HS-27A (cell line): ENCODE measurements at regions not wholly inside any gene's neighbourhood (a gene's known extent, or its start where the extent isn't known, plus 50 kb on each side); places are given as distances from the start of the nearest gene placed in this dataset.

Experiments
- DNase-seq: peaks from one replicate; pipeline ENCODE4 v3.0.0-alpha.2; 2012; ENCODE audit warnings: low read depth, missing footprints

DNA sequence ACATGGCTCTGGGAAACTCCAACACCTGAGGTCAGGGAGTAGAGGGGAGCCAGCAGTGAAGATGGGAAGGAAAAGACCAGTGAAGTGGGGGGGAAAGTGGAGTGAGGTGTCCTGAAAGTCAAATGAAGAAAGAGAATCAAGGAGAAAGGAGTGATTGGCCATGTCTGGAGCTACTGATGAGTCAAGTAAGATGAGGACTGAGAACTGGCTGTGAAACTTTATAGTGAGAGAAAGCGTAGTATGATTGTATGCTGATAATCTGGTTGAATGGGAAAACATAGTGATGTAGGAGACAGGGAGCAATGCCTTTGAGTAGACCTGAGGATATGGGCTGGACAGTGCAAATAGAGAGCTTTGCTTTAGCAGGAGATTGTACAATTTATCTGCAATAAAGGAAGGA is 183.6 kb upstream of the GMDS start:
- no peak for DNase-seq

DNA sequence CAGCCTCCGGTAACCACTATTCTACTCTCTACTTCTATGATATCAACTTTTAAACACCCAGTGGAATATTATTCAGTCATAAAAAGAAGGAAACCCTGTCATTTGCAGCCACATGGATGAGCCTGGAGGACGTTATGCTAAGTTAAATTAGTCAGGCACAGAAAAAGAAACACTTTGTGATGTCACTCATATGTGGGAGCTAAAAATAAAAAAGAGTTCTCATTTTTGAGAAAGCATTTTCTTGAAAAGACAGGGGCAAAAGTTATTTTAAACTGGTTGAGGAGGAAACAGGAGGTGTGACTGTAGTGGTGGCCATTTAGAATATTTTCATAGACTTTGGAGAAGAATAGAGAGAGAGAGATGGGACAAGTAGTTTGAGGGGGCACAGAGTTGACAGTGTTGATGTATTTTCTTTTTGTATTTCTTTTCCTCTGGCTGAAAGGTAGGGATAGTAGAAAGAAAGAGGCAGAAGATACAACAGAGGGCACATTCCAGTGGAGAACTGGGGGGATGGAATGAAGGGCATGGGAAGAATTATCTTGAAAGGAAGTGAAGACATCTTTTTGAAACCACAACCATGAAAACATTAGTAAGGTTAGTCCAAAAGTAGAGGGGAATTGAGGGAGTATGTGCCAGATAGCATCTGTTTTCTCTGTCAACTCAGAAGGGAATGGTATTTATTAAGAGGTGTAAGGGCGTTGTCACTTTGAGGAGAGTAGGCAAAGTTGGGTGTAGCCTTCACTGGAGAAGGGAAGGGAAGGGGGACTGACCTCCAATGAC is 181.3 kb upstream of the GMDS start:
- DNase-seq, result no peak

DNA sequence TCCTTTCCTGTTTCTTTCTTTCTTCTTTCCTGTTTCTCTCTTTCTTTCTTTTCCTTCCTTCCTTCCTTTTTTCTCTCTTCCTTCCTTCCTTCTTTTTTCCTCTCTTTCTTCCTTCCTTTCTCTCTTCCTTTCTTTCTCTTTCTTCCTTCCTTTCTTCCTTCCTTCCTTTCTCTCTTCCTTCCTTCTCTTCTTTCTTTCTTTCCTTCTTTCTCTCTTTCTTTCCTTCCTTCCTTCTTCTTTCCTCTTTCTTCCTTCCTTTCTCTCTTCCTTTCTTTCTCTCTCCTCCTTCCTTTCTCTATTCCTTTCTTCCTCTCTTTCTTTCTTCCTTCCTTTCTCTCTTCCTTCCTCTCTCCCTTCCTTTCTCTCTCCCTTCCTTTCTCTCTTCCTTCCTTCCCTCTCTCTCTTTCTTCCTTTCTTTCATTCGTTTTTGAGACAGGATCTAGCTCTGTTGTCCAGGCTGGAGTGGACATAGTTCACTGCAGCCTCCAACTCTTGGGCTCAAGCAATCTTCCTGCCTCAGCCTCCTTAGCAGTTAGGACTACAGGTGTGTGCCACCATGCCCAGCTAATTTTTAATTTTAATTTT is 170.8 kb upstream of the GMDS start:
- no peak for DNase-seq

DNA sequence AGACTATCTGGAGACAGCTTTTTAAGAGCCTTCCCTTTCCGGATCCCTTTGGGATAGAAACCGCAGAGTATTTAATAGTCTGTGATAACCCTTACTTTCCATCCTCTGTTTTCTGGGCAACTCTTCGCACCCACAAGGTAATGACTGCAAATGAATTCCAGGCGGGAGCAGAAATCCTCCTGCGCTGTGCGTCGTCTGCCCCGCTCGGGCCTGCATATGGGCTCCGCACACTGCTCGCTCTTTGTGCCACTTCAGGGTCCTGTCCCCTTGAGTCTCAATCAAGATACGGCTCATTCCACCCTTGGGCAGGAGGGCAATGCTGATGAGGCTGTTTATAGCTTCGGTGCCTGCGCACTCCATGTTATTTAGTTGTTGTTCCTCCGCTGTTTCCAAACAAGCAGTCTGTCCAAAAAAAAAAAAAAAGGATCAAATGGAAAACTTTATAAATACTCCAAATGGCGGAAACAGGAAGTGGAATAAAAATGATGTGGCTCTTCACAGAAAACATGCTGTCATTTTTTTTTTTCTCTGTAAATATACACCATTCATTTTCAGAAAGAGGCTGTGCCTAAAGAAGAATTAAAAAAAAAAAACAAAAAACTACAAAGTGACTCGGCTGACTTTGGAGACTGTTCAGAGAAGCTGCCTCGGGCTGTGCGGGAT is 169.6 kb upstream of the GMDS start:
- no peak for DNase-seq

DNA sequence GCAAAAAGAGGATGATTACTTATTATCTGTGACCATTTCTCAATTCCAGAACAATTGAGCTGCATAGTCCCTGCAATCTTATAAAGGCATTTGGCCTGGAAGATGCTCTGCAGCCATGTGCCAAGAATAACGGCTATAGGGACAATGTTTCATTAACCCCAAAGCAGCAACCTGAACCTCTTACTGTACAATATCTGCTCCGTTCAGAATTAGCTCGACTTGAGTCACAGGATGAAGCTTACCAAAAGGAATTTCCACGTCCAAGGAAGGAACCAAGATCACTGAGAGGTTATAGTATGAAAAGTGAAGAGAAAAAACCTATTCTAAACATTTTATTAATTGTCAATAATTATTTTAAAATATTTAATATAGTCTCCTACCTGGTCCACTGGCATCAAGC is 167.3 kb upstream of the GMDS start:
- DNase-seq, result no peak

DNA sequence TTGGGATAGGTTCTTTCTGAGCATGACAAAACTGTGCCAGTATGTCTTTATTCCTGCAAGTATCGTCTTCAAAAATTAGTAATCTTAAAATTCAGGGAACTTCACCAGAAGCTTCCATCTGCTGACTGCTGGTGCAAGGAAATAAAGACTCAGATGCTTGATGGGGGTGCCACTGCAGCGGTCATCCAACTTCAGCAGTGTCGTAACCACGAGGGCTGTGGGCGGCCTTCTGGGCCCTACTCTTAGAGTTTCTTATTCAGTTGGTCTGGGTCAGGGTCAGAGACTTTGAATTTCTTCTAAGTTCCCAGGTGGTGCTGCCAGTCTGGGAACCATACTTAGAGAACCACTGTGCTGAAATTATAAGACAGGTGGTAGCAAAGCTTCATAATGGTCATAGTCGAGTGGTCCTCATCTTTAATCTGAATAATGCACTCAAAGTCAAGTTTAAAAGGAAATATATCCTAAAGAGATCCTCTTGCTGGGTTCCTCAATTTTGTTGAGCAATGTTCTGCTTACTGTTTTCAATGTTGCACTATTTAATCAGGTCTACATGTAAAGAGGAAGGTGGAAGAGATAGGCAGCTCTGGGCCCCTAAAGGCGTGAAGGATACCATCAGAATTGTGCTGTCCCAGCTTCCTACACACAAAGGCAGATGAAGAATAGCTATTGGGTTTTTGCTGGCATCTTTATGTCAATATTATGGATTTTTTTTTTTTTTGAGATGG is 165.4 kb upstream of the GMDS start:
- DNase-seq, result no peak

DNA sequence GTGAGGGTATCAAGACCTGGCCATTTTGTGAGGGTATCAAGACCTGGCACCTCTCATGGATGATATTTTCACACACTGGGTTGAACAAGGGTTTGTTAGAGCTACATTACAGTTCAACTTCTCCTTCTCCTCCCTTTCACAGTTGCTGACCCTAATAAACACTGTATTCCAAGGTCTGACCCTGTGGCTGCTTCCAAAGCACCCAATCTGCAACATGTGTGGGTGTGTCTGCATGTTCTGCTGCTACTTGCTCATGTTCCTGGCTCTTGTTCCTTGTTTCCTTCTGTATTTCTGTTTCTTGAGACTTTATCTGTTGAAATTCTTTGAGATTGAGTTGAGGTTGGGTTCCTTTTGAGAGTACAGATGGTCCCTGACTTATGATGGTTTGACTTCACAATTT is 162.1 kb upstream of the GMDS start:
- no peak for DNase-seq

DNA sequence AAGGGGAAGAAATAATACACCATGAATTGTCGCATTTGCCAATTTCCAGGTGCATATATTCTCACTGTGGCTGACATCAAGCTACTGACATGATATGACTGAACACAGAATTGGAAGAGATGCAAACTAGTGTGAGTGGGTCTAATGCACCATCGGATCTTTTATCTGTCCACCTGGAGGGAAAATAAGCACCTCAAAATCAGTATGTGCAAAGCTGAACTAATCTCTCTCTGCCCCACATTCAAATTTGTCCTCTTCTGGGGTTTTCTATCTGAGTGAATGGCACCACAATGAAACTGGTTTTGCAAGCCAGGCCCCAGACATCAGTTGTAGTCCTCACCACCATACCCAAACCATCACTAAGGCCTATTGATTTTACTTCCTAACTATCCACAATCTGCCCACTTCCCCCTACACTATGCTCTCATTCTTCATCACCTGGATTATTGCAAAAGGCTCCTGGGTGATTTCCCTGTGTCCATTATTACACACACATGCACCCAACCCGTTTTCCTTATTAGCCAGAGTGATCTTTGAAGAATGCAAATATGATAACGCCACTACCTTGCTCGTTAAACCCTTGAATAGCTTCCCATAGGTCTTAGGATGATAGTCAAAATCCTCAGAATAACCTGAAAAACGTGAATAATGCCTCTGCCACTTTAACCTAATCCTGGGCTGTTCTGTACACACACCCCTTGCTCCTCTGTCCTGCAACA is 159.0 kb upstream of the GMDS start:
- DNase-seq, result no peak

DNA sequence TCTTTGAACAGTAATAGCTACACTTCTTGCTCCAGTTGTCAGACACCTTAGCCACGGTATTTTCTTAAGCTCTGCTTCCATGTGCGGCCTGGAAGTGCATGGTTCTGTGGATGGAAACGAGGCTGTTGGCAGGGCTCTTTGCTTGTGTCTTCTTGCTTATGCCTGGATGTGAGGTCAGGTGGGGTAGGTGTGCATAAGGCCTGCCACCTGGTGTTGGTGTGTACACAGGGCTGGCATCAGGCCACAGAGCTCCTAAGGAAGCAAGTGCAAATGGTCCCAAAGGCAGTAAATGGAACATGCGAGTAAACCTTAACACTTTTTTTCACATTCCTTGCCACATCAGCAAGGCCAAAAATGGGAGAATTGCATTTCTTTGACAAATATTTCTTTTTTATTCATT is 158.1 kb upstream of the GMDS start:
- no peak for DNase-seq

DNA sequence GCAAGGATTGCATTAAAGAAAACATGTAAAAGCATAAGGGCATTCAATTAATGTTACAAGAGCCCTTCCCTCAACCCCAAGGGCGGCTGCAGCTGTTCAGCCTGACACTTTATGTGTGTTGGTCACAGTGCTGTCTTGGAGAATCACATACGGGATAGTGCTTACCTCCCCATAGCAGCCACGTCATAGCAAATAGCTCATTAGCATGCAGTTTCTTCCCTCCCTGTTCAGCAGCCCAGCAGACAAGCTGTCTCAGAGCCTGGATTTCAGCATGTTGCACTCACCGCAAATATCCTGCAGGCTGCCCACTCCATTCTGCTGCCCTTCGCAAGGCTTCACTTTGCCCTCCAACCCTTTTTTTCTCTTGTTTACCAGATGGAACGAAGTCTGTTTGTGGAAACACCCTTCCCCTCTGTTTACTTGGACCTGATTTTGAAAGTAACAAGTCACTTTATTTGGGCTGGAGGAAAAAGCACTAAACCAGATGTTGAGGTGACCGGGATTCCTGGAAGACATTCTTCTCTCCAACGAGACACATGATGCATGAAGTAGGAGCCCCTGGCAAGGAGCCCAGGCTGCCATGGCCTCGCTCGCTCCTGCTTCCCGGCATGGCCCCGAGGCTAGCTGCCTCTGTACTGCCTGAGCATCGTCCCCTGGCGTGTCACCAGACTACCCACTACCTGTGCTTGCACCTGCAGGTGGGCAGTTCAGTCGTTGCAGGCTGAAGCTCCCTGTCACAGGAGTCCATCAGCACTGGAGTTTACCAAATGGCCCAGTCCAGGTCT is 151.6 kb upstream of the GMDS start:
- DNase-seq, result no peak

DNA sequence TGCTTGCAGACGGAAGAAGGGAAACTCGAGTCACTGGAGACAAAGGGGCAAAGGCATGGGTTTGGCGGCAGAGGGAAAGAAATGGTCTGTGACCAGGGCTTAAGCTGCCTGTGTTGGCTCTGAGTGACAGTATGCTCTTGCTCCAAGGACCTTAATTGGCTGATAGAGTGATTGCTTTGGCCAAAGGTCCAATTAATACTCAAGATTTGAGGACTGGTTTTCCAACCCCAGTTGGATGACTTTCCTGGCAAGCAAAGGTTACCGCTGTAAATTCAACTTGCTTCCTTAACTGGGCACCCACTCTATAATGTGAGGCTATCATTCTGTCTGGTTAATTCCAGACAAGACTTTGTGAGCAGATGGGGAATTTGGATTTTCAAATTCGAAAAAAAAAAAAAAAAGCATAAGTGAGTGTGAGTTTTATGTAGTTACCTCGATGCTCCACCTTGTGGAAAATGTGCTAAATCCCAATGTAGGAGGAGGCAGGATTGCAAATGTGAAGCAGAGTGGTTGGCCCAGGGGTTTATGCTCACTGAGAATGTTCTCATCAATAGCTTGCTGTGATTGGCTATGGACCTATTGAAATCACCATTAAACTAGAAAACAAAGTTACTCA is 150.7 kb upstream of the GMDS start:
- DNase-seq, result no peak

DNA sequence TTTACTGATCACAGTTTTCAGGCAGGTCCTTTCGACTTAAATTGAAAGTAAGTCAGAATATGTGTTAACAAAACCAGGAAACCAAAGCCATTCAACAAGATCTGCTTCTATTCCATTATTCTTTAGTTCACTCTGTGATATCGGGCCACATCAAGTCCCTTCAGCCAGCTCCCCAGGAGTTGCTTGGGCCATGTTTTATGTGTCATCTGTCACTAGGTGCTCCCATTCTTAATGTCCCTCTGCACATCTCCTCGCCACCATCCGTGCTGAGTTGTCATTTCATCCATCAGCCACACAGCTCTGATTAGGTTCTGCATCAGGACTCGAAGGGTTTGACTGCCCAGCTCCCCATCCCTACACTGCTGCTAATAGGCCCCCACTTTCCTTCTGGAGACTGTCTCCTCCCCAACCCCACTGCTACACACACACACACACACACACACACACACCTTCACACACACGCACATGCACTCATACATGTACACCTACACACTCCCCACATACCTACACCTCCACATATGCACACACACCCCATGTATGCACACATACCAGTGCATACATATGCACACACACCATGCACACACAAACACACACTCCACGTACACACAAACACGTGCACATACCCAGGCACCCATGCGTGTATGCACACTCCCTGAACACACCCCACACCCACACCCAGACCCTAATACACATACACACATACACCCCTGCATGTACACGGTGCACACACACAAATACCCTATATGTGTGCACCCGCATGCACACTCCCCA is 143.3 kb upstream of the GMDS start:
- DNase-seq, result no peak

DNA sequence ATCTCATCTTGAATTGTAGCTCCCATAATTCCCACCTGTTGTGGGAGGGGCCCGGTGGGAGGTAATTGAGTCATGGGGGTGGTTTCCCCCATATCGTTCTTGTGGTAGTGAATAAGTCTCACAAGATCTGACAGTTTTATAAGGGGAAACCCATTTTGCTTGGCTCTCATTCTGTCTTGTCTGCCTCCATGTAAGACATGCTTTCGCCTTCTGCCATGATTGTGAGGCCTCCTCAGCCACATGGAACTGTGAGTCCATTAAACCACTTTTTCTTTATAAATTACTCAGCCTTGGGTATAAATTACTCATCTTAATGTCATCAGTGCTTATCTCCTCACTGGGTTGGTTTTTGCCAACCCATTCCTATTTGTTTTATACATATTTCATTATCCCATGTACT is 142.0 kb upstream of the GMDS start:
- DNase-seq, result no peak

DNA sequence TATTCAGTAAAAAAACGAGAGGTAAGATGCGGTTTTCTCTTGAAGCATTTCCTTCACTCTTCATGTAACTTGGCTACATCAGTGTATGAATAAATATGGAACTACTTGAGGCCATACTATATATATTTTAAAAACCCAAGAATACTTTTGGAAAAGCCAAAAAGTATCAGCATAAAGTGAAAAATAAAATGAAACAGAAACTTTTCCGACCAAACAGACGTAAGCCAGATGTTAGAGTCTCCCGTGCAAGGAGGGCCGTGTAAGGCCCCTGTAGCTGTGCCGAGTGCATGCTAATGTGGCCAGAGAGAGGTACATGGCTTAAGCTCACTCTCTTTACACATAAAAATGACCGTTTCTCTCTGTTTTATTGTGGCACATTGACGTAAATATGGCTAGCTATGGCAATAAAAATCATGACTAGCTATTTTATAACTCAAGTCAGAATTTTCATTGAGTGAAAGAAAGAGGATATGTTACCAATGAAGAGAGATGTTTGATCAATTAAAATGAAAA is 140.1 kb upstream of the GMDS start:
- no peak for DNase-seq

DNA sequence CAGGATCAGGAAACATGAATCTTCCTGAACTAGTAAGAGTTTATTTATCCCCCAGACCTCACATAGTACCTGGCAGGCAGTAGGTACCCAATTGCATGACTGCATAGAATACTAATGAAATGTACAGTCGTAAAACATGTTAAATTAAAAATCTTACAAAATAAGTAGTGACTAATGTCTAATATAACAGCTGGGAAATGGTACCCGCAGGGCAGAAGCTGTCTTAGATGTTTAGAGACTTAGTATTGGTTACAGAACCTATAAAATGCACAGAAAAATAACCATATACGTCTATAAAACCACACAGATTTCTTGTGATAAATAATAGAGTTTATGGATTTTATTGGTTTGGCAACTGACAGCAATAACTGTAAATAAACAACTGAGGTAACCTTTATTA is 139.1 kb upstream of the GMDS start:
- DNase-seq, result no peak

DNA sequence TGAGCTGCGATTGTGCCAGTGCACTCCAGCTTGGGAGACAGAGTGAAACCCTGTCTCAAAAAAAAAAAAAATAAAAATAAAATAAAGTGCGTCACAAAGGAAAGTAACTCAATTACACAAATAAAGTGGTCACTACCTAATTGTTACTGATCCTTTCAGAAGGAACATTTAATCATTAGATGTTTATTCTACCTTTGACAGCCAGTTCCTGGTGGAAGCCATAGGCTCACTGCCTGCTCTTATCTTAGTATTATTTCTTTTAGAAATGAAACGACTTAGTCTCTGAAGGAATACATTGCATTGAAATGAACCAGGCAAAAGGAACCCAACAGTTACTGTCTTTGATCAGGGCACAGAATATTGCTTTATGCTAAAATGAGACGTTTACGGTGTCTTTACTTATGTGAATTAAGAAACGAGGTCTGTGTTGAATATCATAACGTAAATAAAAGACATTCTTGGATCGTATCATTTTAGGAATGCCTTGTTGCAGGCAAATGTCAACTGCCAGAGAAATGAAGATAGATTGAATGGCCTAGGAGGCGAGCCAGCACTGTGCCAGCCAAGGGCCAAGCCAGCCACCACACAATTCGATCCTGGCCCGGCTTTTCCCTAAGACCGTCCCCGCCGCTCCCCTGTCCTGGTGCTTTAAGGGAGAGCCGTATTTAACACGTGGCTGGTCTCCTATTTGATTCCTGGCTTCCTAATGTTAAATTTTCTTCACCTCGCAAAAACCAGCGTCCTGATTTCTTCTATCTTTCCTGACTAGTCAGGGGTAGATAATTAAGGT is 136.7 kb upstream of the GMDS start:
- DNase-seq, result no peak

DNA sequence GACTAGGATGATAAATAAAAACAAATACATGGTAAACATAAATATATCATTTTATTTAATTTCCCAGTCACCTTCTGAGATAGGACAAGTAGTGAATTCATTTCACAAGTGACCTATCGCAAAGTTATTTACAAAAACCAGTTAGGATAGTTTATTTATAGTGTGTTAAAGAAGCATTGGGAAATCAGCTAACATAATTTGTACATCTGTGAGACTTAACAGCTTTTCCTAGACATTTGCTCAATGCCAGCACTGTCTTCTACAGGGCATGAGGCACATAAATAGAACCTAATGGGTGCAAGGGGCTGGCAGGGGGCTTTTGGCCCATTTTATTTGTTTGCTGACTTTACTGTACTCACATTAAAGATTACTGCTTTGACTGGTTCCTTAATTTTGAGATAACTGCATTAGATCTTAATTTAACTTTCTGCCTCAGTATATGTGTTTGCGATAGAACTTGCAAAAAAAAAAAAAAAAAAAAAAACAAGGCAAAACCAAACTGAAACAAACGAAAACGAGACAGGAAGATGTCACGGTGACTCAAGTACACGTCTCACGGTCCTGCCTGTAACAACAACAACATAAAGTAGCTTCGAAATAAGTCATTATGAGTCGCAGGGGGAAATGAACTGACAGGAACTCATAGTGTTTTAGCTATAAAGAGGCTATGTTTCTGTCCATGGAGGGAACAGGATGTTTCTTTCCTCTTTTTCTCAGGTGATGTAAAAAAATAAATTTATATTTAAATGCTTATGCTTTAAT is 133.7 kb upstream of the GMDS start:
- DNase-seq, result peak; percentile 4

DNA sequence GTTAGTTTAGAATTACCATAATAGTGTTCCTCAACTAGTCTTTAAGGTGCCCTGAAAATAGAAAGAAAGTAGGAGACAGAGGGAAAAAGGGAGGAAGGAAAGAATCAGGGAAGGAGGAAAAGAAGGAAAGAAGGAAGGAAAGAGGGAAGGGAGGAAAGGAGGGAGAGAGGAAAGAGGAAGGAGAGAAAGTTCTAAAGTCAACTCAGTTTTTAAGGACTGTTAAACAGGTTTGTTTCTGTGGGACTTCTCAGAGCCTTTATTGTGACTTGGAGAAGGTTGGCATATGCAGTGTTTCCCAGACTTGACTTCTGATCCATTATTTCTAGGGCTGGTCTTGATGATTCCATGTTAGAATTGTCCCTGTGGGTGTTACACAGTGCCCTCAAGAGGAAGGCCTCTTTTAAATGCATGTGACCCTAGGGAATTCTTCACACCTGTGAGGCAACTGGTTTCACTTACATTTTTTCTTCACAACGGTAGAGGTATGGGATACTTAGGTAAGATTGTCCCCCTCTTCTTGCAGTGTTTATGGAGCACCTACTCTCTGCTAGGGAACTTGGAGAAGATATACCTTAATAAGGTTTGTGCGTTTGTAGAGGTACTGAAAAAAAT is 132.7 kb upstream of the GMDS start:
- no peak for DNase-seq
